ENCODE measurements at regions not wholly inside any gene's neighbourhood (a gene's known extent, or its start where the extent isn't known, plus 50 kb on each side); places are given as distances from the start of the nearest gene placed in this dataset.

- Histone ChIP-seq H3K9me3 (ENCODE audit: insufficient read depth, low read length, severe bottlenecking) (no peaks in the 10 kb centered on the region), H3K4me1 (ENCODE audit: insufficient read depth, low read length) (no peaks in the 10 kb centered on the region), H3K4me2 (ENCODE audit: insufficient read depth, low read length) (no peak overlapping the region), H3K27me3 (ENCODE audit: insufficient read depth, low read length, poor library complexity) (no peaks in the 10 kb centered on the region), H3K79me2 (ENCODE audit: insufficient read depth, low read length) (no peaks in the 10 kb centered on the region), H3K9ac (ENCODE audit: low read depth, low read length) (no peak overlapping the region), H3K27ac (ENCODE audit: low read length) (no peak overlapping the region), H3K36me3 (ENCODE audit: insufficient read depth, low read length) (no peaks in the 10 kb centered on the region), H4K20me1 (ENCODE audit: insufficient read depth, low read length) (no peaks in the 10 kb centered on the region), H3K4me3 (ENCODE audit: low read depth in 1 of 2, low read length in 2 of 2) (no peak overlapping the region), H2AFZ (ENCODE audit: low read depth, low read length) (no peak overlapping the region)
- ATAC-seq (ENCODE audit: insufficient read depth, low read depth) (no peak), DNase-seq (no peak)
- no peak for TF ChIP-seq CTCF (IDR thresholded peaks at IDR 0.05; ENCODE audit: borderline replicate concordance, extremely low read depth, low read length, poor library complexity, severe bottlenecking)
- no peak for TF ChIP-seq EZH2 (IDR thresholded peaks at IDR 0.05; ENCODE audit: borderline replicate concordance, low read depth, low read length, severe bottlenecking)
Observed at GRCh38 chr3:10721101-10721500, 94.9 kb upstream of the SLC6A11 start.

GRCh38 chr3:10722911-10723310, 93.1 kb upstream of the SLC6A11 start:
- Histone ChIP-seq H3K79me2 (ENCODE audit: insufficient read depth, low read length) (no peaks in the 10 kb centered on the region), H3K4me3 (ENCODE audit: low read depth in 1 of 2, low read length in 2 of 2) (no peak overlapping the region), H3K36me3 (ENCODE audit: insufficient read depth, low read length) (no peaks in the 10 kb centered on the region), H4K20me1 (ENCODE audit: insufficient read depth, low read length) (no peaks in the 10 kb centered on the region), H3K27ac (ENCODE audit: low read length) (no peak overlapping the region), H3K4me2 (ENCODE audit: insufficient read depth, low read length) (no peak overlapping the region), H3K4me1 (ENCODE audit: insufficient read depth, low read length) (no peaks in the 10 kb centered on the region), H3K9me3 (ENCODE audit: insufficient read depth, low read length, severe bottlenecking) (no peaks in the 10 kb centered on the region), H3K9ac (ENCODE audit: low read depth, low read length) (no peak overlapping the region), H2AFZ (ENCODE audit: low read depth, low read length) (no peak overlapping the region), H3K27me3 (ENCODE audit: insufficient read depth, low read length, poor library complexity) (no peaks in the 10 kb centered on the region)
- ATAC-seq (ENCODE audit: insufficient read depth, low read depth) (no peak), DNase-seq (no peak)
- TF ChIP-seq CTCF (IDR thresholded peaks at IDR 0.05; ENCODE audit: borderline replicate concordance, extremely low read depth, low read length, poor library complexity, severe bottlenecking) (no peak), EZH2 (IDR thresholded peaks at IDR 0.05; ENCODE audit: borderline replicate concordance, low read depth, low read length, severe bottlenecking) (no peak)

- no peaks in the 10 kb centered on the region for H3K9me3 ChIP-seq (ENCODE audit: insufficient read depth, low read length, severe bottlenecking)
Observed at GRCh38 chr3:10723991-10724390, 92.0 kb upstream of the SLC6A11 start.

More at GRCh38 chr3:10723991-10724390, 92.0 kb upstream of the SLC6A11 start:
- H3K9ac ChIP-seq (ENCODE audit: low read depth, low read length) = no peak overlapping the region
- no peak overlapping the region for H3K4me3 ChIP-seq (ENCODE audit: low read depth in 1 of 2, low read length in 2 of 2)
- no peak for TF ChIP-seq EZH2 (IDR thresholded peaks at IDR 0.05; ENCODE audit: borderline replicate concordance, low read depth, low read length, severe bottlenecking)
- no peak for TF ChIP-seq CTCF (IDR thresholded peaks at IDR 0.05; ENCODE audit: borderline replicate concordance, extremely low read depth, low read length, poor library complexity, severe bottlenecking)
- no peaks in the 10 kb centered on the region for H3K4me1 ChIP-seq (ENCODE audit: insufficient read depth, low read length)
- no peaks in the 10 kb centered on the region for H3K79me2 ChIP-seq (ENCODE audit: insufficient read depth, low read length)
- no peaks in the 10 kb centered on the region for H3K36me3 ChIP-seq (ENCODE audit: insufficient read depth, low read length)
- ATAC-seq (ENCODE audit: insufficient read depth, low read depth) (no peak), DNase-seq (no peak)
- H3K27ac ChIP-seq (ENCODE audit: low read length) = no peak overlapping the region
- H3K27me3 ChIP-seq (ENCODE audit: insufficient read depth, low read length, poor library complexity) = no peaks in the 10 kb centered on the region
- H3K4me2 ChIP-seq (ENCODE audit: insufficient read depth, low read length) = no peak overlapping the region
- H4K20me1 ChIP-seq (ENCODE audit: insufficient read depth, low read length) = no peaks in the 10 kb centered on the region
- H2AFZ ChIP-seq (ENCODE audit: low read depth, low read length) = no peak overlapping the region
